Adrenal gland (tissue), 5 donors: ENCODE measurements at regions not wholly inside any gene's neighbourhood (a gene's known extent, or its start where the extent isn't known, plus 50 kb on each side); places are given as distances from the start of the nearest gene placed in this dataset.

Experiments used
- POLR2A ChIP-seq, 2 donors: fragments of 450-650 bp; IDR thresholded peaks; one replicate each; pipeline ENCODE4 v1.6.1; 2017; ENCODE audit warnings: antibody characterized with exemption in 2 of 2, mild to moderate bottlenecking in 2 of 2, moderate library complexity in 1 of 2
- TF ChIP-seq, protein P1 (sequence below), 6 experiments: fragments of 450-650 bp in 4 of 6; fragments of 200-600 bp in 2 of 6; sonication (generic) in 1 of 6; IDR thresholded peaks; 1 replicate in 5 of 6; 2 replicates in 1 of 6; pipeline versions ENCODE4 v1.5.1 to v1.8.0; 2016 to 2021; ENCODE audit warnings: antibody characterized with exemption in 6 of 6, mild to moderate bottlenecking in 2 of 6, moderate library complexity in 1 of 6
- donor health status: DM: no; HTN: no; CAD: no.

DNA sequence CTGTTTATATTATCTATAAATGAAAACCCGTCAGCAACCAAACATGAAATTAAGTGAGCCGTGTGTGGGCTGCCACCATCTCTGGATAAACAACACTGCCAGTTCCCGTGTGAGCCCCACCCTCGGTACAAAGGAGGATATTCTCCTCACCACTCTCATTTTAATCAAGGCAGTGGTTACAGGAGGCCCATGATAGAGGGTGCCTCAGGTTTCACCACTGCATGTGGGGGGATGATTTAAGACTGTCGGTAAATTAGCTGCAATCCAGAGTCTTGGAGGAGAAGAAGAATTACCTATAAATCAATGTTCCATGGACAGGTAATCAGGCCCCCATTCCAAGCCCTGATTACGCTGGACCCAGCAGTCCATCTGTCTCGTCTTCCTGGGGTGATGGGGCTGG lies 361.6 kb upstream of the SULF2 start:
- TF ChIP-seq, protein P1, sequence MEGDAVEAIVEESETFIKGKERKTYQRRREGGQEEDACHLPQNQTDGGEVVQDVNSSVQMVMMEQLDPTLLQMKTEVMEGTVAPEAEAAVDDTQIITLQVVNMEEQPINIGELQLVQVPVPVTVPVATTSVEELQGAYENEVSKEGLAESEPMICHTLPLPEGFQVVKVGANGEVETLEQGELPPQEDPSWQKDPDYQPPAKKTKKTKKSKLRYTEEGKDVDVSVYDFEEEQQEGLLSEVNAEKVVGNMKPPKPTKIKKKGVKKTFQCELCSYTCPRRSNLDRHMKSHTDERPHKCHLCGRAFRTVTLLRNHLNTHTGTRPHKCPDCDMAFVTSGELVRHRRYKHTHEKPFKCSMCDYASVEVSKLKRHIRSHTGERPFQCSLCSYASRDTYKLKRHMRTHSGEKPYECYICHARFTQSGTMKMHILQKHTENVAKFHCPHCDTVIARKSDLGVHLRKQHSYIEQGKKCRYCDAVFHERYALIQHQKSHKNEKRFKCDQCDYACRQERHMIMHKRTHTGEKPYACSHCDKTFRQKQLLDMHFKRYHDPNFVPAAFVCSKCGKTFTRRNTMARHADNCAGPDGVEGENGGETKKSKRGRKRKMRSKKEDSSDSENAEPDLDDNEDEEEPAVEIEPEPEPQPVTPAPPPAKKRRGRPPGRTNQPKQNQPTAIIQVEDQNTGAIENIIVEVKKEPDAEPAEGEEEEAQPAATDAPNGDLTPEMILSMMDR (IDR thresholded peaks at IDR 0.05): no peak
- no peak for TF ChIP-seq POLR2A (IDR thresholded peaks at IDR 0.05)
